GM23338 (cell line): ENCODE measurements at regions not wholly inside any gene's neighbourhood (a gene's known extent, or its start where the extent isn't known, plus 50 kb on each side); places are given as distances from the start of the nearest gene placed in this dataset.
A peak's percentile ranks its signal among the peaks of the same experiment; 100 is the strongest.

Source experiments
- ATAC-seq: fragments of 200-7000 bp; cut with Tn5 transposase; 3 replicates; pipeline ENCODE4 v1.9.1; 2020
- DNase-seq: peaks from one replicate; pipeline ENCODE4 v3.0.0-alpha.2; 2015; ENCODE audit warnings: low spot score
- H2AFZ ChIP-seq: fragments of 200-600 bp; sonication (generic); 2 replicates; pipeline ENCODE4 v1.8.0; 2016; ENCODE audit warnings: antibody characterized with exemption, mild to moderate bottlenecking, moderate library complexity
- H3F3A ChIP-seq: fragments of 200-600 bp; sonication (generic); replicated peaks from 2 replicates; pipeline ENCODE4 v1.8.0; 2017; ENCODE audit warnings: antibody characterized with exemption, mixed run types, low read depth
- H3K27ac ChIP-seq: fragments of 200-600 bp; sonication (generic); 2 replicates; pipeline ENCODE4 v1.6.1; 2016; ENCODE audit warnings: low read depth
- H3K27me3 ChIP-seq: fragments of 200-600 bp; sonication (generic); 2 replicates; pipeline ENCODE4 v1.8.0; 2016; ENCODE audit warnings: mild to moderate bottlenecking, mixed run types, moderate library complexity; ENCODE audit not compliant: insufficient read depth
- H3K36me3 ChIP-seq: fragments of 200-600 bp; sonication (generic); 2 replicates; pipeline ENCODE4 v1.8.0; 2016; ENCODE audit warnings: mild to moderate bottlenecking; ENCODE audit not compliant: insufficient read depth
- H3K4me1 ChIP-seq: fragments of 200-600 bp; sonication (generic); 2 replicates; pipeline ENCODE4 v1.8.0; 2016; ENCODE audit warnings: mild to moderate bottlenecking, moderate library complexity; ENCODE audit not compliant: insufficient read depth
- H3K4me2 ChIP-seq: fragments of 200-600 bp; sonication (generic); 2 replicates; pipeline ENCODE4 v1.7.1; 2017; ENCODE audit warnings: mixed run types
- H3K4me3 ChIP-seq: fragments of 200-600 bp; sonication (generic); 2 replicates; pipeline ENCODE4 v1.6.1; 2016; ENCODE audit warnings: mixed run types
- H3K79me2 ChIP-seq: fragments of 200-600 bp; sonication (generic); replicated peaks from 2 replicates; pipeline ENCODE4 v1.8.0; 2017; ENCODE audit warnings: mild to moderate bottlenecking; ENCODE audit not compliant: insufficient read depth
- H3K9me2 ChIP-seq: fragments of 200-600 bp; sonication (generic); 2 replicates; pipeline ENCODE4 v1.8.0; 2017; ENCODE audit not compliant: insufficient read depth
- H4K20me1 ChIP-seq: fragments of 200-600 bp; sonication (generic); replicated peaks from 2 replicates; pipeline ENCODE4 v1.8.0; 2017; ENCODE audit warnings: mild to moderate bottlenecking; ENCODE audit not compliant: insufficient read depth
- H3K27ac Mint-ChIP-seq: 2 replicates; pipeline ENCODE4 v1.8.0; 2020; ENCODE audit warnings: inconsistent platforms, mild to moderate bottlenecking, moderate library complexity, mixed read lengths
- H3K27me3 Mint-ChIP-seq: 3 replicates; pipeline ENCODE4 v1.8.0; 2022; ENCODE audit warnings: low read depth, mild to moderate bottlenecking, moderate library complexity, mixed read lengths, inconsistent platforms; ENCODE audit not compliant: insufficient read depth, poor library complexity
- H3K36me3 Mint-ChIP-seq: 3 replicates; pipeline ENCODE4 v1.8.0; 2021; ENCODE audit warnings: low read depth, mild to moderate bottlenecking, inconsistent platforms, moderate library complexity, mixed read lengths
- H3K4me1 Mint-ChIP-seq: 3 replicates; pipeline ENCODE4 v1.8.0; 2020; ENCODE audit warnings: mild to moderate bottlenecking, inconsistent platforms, mixed read lengths
- H3K4me3 Mint-ChIP-seq: 3 replicates; pipeline ENCODE4 v1.8.0; 2021; ENCODE audit warnings: moderate library complexity, mild to moderate bottlenecking, inconsistent platforms, mixed read lengths
- H3K9me3 Mint-ChIP-seq: 3 replicates; pipeline ENCODE4 v1.8.0; 2020; ENCODE audit warnings: moderate library complexity, mild to moderate bottlenecking, inconsistent platforms, mixed read lengths
- CREB1 ChIP-seq: fragments of 250-450 bp; sonication (Bioruptor Pico); IDR thresholded peaks from 2 replicates; pipeline ENCODE4 v1.5.0; 2020; ENCODE audit warnings: low read depth, mild to moderate bottlenecking, moderate library complexity
- CTCF ChIP-seq, 2 experiments: fragments of 200-600 bp in 1 of 2; sonication (generic) in 1 of 2; conservative IDR thresholded peaks; 2 replicates each; pipeline versions ENCODE4 v1.5.1 to v1.6.1; 2016 to 2017; ENCODE audit warnings: antibody characterized with exemption in 2 of 2, low read depth in 2 of 2, mild to moderate bottlenecking in 2 of 2, moderate library complexity in 1 of 2
- ETS1 ChIP-seq: IDR thresholded peaks from 2 replicates; pipeline ENCODE4 v1.6.1; 2016; ENCODE audit warnings: antibody characterized with exemption
- EZH2 ChIP-seq: fragments of 200-600 bp; sonication (generic); IDR thresholded peaks from one replicate; pipeline ENCODE4 v1.8.0; 2017; ENCODE audit warnings: antibody characterized with exemption, mild to moderate bottlenecking, low read depth; ENCODE audit not compliant: unreplicated experiment
- EZH2phosphoT487 ChIP-seq: fragments of 200-600 bp; sonication (generic); IDR thresholded peaks from one replicate; pipeline ENCODE4 v1.8.1; 2018; ENCODE audit warnings: antibody characterized with exemption; ENCODE audit not compliant: unreplicated experiment
- JUNB ChIP-seq: IDR thresholded peaks from one replicate; pipeline ENCODE4 v1.6.1; 2016; ENCODE audit warnings: antibody characterized with exemption; ENCODE audit not compliant: unreplicated experiment
- NANOG ChIP-seq: IDR thresholded peaks from 2 replicates; pipeline ENCODE4 v1.6.1; 2016; ENCODE audit warnings: antibody characterized with exemption, borderline replicate concordance
- POLR2AphosphoS5 ChIP-seq: IDR thresholded peaks from 2 replicates; pipeline ENCODE4 v1.6.1; 2016; ENCODE audit warnings: antibody characterized with exemption, low read depth
- REST ChIP-seq: IDR thresholded peaks from one replicate; pipeline ENCODE4 v1.6.1; 2018; ENCODE audit warnings: antibody characterized with exemption; ENCODE audit not compliant: unreplicated experiment
- STAT1 ChIP-seq: IDR thresholded peaks from one replicate; pipeline ENCODE4 v1.6.1; 2016; ENCODE audit warnings: antibody characterized with exemption; ENCODE audit not compliant: unreplicated experiment
- ZNF114 ChIP-seq: fragments of 250-450 bp; sonication (Bioruptor Pico); IDR thresholded peaks from 2 replicates; pipeline ENCODE4 v1.5.0; 2020; ENCODE audit warnings: mild to moderate bottlenecking, moderate library complexity
- ZNF331 ChIP-seq: fragments of 250-450 bp; sonication (Bioruptor Pico); IDR thresholded peaks from 2 replicates; pipeline ENCODE4 v1.5.0; 2020; ENCODE audit warnings: low read depth, mild to moderate bottlenecking, moderate library complexity
- ZNF462 ChIP-seq: fragments of 250-450 bp; sonication (Bioruptor Pico); IDR thresholded peaks from 2 replicates; pipeline ENCODE4 v1.5.0; 2020; ENCODE audit warnings: mild to moderate bottlenecking, moderate library complexity

- Histone ChIP-seq H3K9me2 (no peaks in the 10 kb centered on the region), H2AFZ (no peak overlapping the region), H3K4me3 (no peak overlapping the region), H3K27me3 (no peaks in the 10 kb centered on the region), H3K79me2 (peaks cover 3% of the 10 kb centered on the region; the same call in 1 of the 2 replicates), H3K36me3 (peaks cover 4% of the 10 kb centered on the region), H3K27ac (no peak overlapping the region), H3K4me1 (peaks cover 8% of the 10 kb centered on the region), H3K4me2 (no peak overlapping the region), H3F3A (no peaks in the 10 kb centered on the region), H4K20me1 (no peaks in the 10 kb centered on the region; the same call in 1 of the 2 replicates)
- Mint-ChIP-seq H3K4me3 (no peak overlapping the region), H3K4me1 (peaks cover 10% of the 10 kb centered on the region; the same call in 2 of the 3 replicates), H3K36me3 (peaks cover 12% of the 10 kb centered on the region; the same call in 2 of the 3 replicates), H3K27me3 (no peaks in the 10 kb centered on the region), H3K27ac (0 out of 2 replicates have a peak overlapping the region, but pooled peaks have one; percentile 60), H3K9me3 (no peaks in the 10 kb centered on the region)
- no peak for DNase-seq
- TF ChIP-seq STAT1 (no peak), CTCF (conservative IDR thresholded peaks at IDR 0.05; ENCODE audit: low read depth in 2 of 2) (no peak), ZNF462 (no peak), POLR2AphosphoS5 (no peak), ETS1 (no peak), EZH2phosphoT487 (no peak), JUNB (no peak), CREB1 (CRISPR knock-in tag) (no peak), ZNF331 (CRISPR knock-in tag) (no peak), ZNF114 (CRISPR knock-in tag) (no peak), NANOG (no peak), EZH2 (no peak), REST (no peak)
- no peak for ATAC-seq
These were observed 92.8 kb downstream of the SEPTIN7 start for GRCh38 chr7:35893649-35894048.
